Esophagus squamous epithelium (tissue), 4 donors: ENCODE measurements at regions not wholly inside any gene's neighbourhood (a gene's known extent, or its start where the extent isn't known, plus 50 kb on each side); places are given as distances from the start of the nearest gene placed in this dataset.

Experiments
- CTCF ChIP-seq, 6 experiments: fragments of 450-650 bp in 4 of 6; fragments of 200-600 bp in 2 of 6; sonication (generic) in 2 of 6; IDR thresholded peaks; one replicate each; pipeline ENCODE4 v1.5.1; 2016 to 2019; ENCODE audit warnings: antibody characterized with exemption in 6 of 6, mild to moderate bottlenecking in 4 of 6, moderate library complexity in 4 of 6
- POLR2A ChIP-seq, 4 donors: fragments of 450-650 bp; IDR thresholded peaks; one replicate each; pipeline ENCODE4 v1.6.1; 2017; ENCODE audit warnings: antibody characterized with exemption in 4 of 4, mild to moderate bottlenecking in 4 of 4, moderate library complexity in 3 of 4

GRCh38 chr20:51098284-51098810 lies 75.4 kb upstream of the KCNG1 start:
- TF ChIP-seq CTCF (IDR thresholded peaks at IDR 0.05) = no peak
- no peak for TF ChIP-seq POLR2A (IDR thresholded peaks at IDR 0.05)
